Ectodermal cell (in vitro differentiated cells): ENCODE measurements at regions not wholly inside any gene's neighbourhood (a gene's known extent, or its start where the extent isn't known, plus 50 kb on each side); places are given as distances from the start of the nearest gene placed in this dataset.

ENCODE experiments used
- H3K27ac ChIP-seq: 2 replicates; pipeline ENCODE4 v1.7.0; 2013; ENCODE audit warnings: mild to moderate bottlenecking, low read depth, low read length; ENCODE audit not compliant: insufficient read depth, poor library complexity, severe bottlenecking
- H3K27me3 ChIP-seq: 2 replicates; pipeline ENCODE4 v1.7.0; 2013; ENCODE audit warnings: mild to moderate bottlenecking, low read length; ENCODE audit not compliant: insufficient read depth, control insufficient read depth, poor library complexity, severe bottlenecking
- H3K36me3 ChIP-seq: one replicate; pipeline ENCODE4 v1.7.0; 2013; ENCODE audit warnings: low read length; ENCODE audit not compliant: control insufficient read depth, insufficient read depth
- H3K4me1 ChIP-seq: one replicate; pipeline ENCODE4 v1.7.0; 2013; ENCODE audit warnings: low read length; ENCODE audit not compliant: control insufficient read depth, insufficient read depth
- H3K4me3 ChIP-seq: 2 replicates; pipeline ENCODE4 v1.7.0; 2013; ENCODE audit warnings: low read depth, low read length, control low read depth; ENCODE audit not compliant: insufficient read depth
- H3K9me3 ChIP-seq: 2 replicates; pipeline ENCODE4 v1.7.0; 2013; ENCODE audit warnings: mild to moderate bottlenecking, low read length, moderate library complexity; ENCODE audit not compliant: control insufficient read depth
- WGBS, 2 experiments: methylation state at CpG; one replicate each; pipeline ENCODE4 v1.1.7; 2013; ENCODE audit warnings: missing lambda C conversion rate in 2 of 2; 5-methylcytosine and 5-hydroxymethylcytosine counted together

- Histone ChIP-seq H3K4me3 (no peak overlapping the region), H3K27ac (no peak overlapping the region), H3K9me3 (no peaks in the 10 kb centered on the region), H3K36me3 (no peaks in the 10 kb centered on the region), H3K4me1 (no peaks in the 10 kb centered on the region), H3K27me3 (no peaks in the 10 kb centered on the region)
- WGBS, 2 experiments, result 92 to 96% methylated on average over 5 of the region's 5 CpGs
Measured at GRCh38 chr7:10138087-10138854, 835.4 kb upstream of the PHF14 start.

GRCh38 chr7:10146271-10146670, 827.4 kb upstream of the PHF14 start:
- 88 to 96% methylated on average over 2 of the region's 2 CpGs for WGBS, 2 experiments
- H3K27me3 ChIP-seq, result no peaks in the 10 kb centered on the region
- no peaks in the 10 kb centered on the region for H3K4me1 ChIP-seq
- no peaks in the 10 kb centered on the region for H3K9me3 ChIP-seq
- no peaks in the 10 kb centered on the region for H3K36me3 ChIP-seq
- H3K27ac ChIP-seq, result no peak overlapping the region
- H3K4me3 ChIP-seq, result no peak overlapping the region

GRCh38 chr7:10156972-10157371, 816.7 kb upstream of the PHF14 start:
- Histone ChIP-seq H3K4me1 (no peaks in the 10 kb centered on the region), H3K9me3 (no peaks in the 10 kb centered on the region), H3K4me3 (no peak overlapping the region), H3K36me3 (no peaks in the 10 kb centered on the region), H3K27ac (no peak overlapping the region), H3K27me3 (no peaks in the 10 kb centered on the region)
- 91% methylated on average over 2 of the region's 2 CpGs for WGBS, 2 experiments

GRCh38 chr7:10181996-10182395, 791.7 kb upstream of the PHF14 start:
- Histone ChIP-seq H3K36me3 (no peaks in the 10 kb centered on the region), H3K9me3 (no peaks in the 10 kb centered on the region), H3K4me3 (no peak overlapping the region), H3K27ac (no peak overlapping the region), H3K4me1 (no peaks in the 10 kb centered on the region), H3K27me3 (no peaks in the 10 kb centered on the region)
- 93% methylated on average over 1 to 2 of the region's 2 CpGs for WGBS, 2 experiments

GRCh38 chr7:10192074-10192473, 781.6 kb upstream of the PHF14 start:
- Histone ChIP-seq H3K36me3 (no peaks in the 10 kb centered on the region), H3K27me3 (no peaks in the 10 kb centered on the region), H3K4me1 (no peaks in the 10 kb centered on the region), H3K9me3 (no peaks in the 10 kb centered on the region), H3K27ac (no peak overlapping the region), H3K4me3 (no peak overlapping the region)
- WGBS, 2 experiments, result 86 to 92% methylated on average over 3 of the region's 3 CpGs

GRCh38 chr7:10205696-10206095, 768.0 kb upstream of the PHF14 start:
- Histone ChIP-seq H3K9me3 (no peaks in the 10 kb centered on the region), H3K4me1 (no peaks in the 10 kb centered on the region), H3K4me3 (no peak overlapping the region), H3K27ac (no peak overlapping the region), H3K36me3 (no peaks in the 10 kb centered on the region), H3K27me3 (no peaks in the 10 kb centered on the region)
- no CpG with 5 or more reads among the region's 1 CpG for WGBS, 2 experiments

DNA sequence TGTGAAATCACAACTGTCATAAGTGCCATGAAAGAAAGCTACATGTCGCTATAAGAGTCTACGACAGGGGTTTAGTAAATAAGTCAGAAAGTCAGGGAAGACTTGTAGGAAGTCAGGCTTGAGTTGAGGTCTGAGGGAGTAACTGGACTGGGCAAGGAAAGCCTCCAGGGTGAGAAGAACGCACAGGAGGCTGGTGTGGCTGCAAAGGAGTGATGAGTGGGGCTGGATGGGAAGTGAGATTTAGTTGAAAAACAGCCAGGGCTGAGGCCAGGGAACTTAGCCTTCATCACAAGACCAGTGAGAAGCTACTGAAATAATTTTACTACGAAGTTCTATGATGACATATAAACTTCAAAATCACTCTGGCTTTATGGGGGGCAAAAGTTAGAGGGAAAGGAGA, 763.7 kb upstream of the PHF14 start:
- no peak overlapping the region for H3K4me3 ChIP-seq
- 94 to 96% methylated on average over 4 of the region's 4 CpGs for WGBS, 2 experiments
- H3K27ac ChIP-seq, result no peak overlapping the region
- H3K27me3 ChIP-seq, result no peaks in the 10 kb centered on the region
- H3K36me3 ChIP-seq, result no peaks in the 10 kb centered on the region
- H3K4me1 ChIP-seq, result no peaks in the 10 kb centered on the region
- H3K9me3 ChIP-seq, result no peaks in the 10 kb centered on the region

GRCh38 chr7:10211016-10211415, 762.7 kb upstream of the PHF14 start:
- Histone ChIP-seq H3K27me3 (no peaks in the 10 kb centered on the region), H3K36me3 (no peaks in the 10 kb centered on the region), H3K9me3 (no peaks in the 10 kb centered on the region), H3K27ac (no peak overlapping the region), H3K4me1 (no peaks in the 10 kb centered on the region), H3K4me3 (no peak overlapping the region)
- WGBS, 2 experiments, result 100% methylated on average over 1 of the region's 1 CpG; no CpG with 5 or more reads in 1 of the 2 experiments

- WGBS, 2 experiments, result 97 to 100% methylated on average over 4 of the region's 4 CpGs
Measured at GRCh38 chr7:10211861-10212260, 761.8 kb upstream of the PHF14 start.

DNA sequence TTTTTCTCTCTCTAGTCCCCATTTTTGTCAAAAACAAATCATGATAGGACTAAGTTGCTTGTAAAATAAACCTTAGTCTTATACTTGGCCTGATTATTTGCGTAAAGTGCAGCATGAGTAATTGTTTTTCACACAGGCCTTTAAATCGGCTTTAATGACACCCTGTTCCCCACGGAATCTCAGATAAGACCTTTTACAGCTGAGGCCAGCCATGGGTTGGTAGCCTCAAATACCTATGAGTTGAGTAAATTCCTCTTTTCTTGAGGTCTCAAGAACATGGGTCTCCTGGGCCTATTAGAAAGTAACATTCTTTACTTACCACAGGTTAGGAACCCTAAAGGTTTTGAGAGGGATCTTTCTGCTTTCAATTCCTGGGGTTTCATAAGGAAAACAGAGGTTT, 761.0 kb upstream of the PHF14 start:
- H3K4me3 ChIP-seq, result no peak overlapping the region
- H3K9me3 ChIP-seq, result no peaks in the 10 kb centered on the region
- no peaks in the 10 kb centered on the region for H3K4me1 ChIP-seq
- H3K27ac ChIP-seq, result no peak overlapping the region
- H3K27me3 ChIP-seq, result no peaks in the 10 kb centered on the region
- WGBS, 2 experiments, result 96 to 99% methylated on average over 3 of the region's 3 CpGs
- no peaks in the 10 kb centered on the region for H3K36me3 ChIP-seq

More at GRCh38 chr7:10211861-10212260, 761.8 kb upstream of the PHF14 start:
- no peak overlapping the region for H3K4me3 ChIP-seq
- no peaks in the 10 kb centered on the region for H3K4me1 ChIP-seq
- no peaks in the 10 kb centered on the region for H3K27me3 ChIP-seq
- no peak overlapping the region for H3K27ac ChIP-seq
- H3K9me3 ChIP-seq, result no peaks in the 10 kb centered on the region
- H3K36me3 ChIP-seq, result no peaks in the 10 kb centered on the region
